RWPE2 (cell line): ENCODE measurements at regions not wholly inside any gene's neighbourhood (a gene's known extent, or its start where the extent isn't known, plus 50 kb on each side); places are given as distances from the start of the nearest gene placed in this dataset.
A peak's percentile ranks its signal among the peaks of the same experiment; 100 is the strongest.

Experiments used
- ATAC-seq: fragments of 200-7000 bp; cut with Tn5 transposase; 3 replicates; pipeline ENCODE4 v1.9.1; 2021; ENCODE audit warnings: low read depth
- DNase-seq: peaks from one replicate; pipeline ENCODE4 v3.0.0-alpha.2; 2020; ENCODE audit warnings: low spot score
- H3K27ac ChIP-seq: fragments of 450-650 bp; 2 replicates; pipeline ENCODE4 v1.5.1; 2017; ENCODE audit warnings: mild to moderate bottlenecking; ENCODE audit not compliant: poor library complexity, severe bottlenecking
- H3K27me3 ChIP-seq: fragments of 250-450 bp; sonication (Bioruptor Pico); 2 replicates; pipeline ENCODE4 v1.5.1; 2021; ENCODE audit warnings: mild to moderate bottlenecking, moderate library complexity; ENCODE audit not compliant: insufficient read depth, poor library complexity, severe bottlenecking
- H3K36me3 ChIP-seq: fragments of 250-450 bp; sonication (Bioruptor Pico); 2 replicates; pipeline ENCODE4 v1.5.1; 2020; ENCODE audit warnings: low read depth, mild to moderate bottlenecking, moderate library complexity
- H3K4me1 ChIP-seq: fragments of 250-450 bp; sonication (Bioruptor Pico); 2 replicates; pipeline ENCODE4 v1.5.1; 2021; ENCODE audit warnings: mild to moderate bottlenecking, moderate library complexity; ENCODE audit not compliant: insufficient read depth, poor library complexity, severe bottlenecking
- H3K4me3 ChIP-seq: fragments of 250-450 bp; sonication (Bioruptor Pico); 2 replicates; pipeline ENCODE4 v1.5.1; 2021; ENCODE audit warnings: mild to moderate bottlenecking, moderate library complexity; ENCODE audit not compliant: severe bottlenecking
- H3K9me3 ChIP-seq: fragments of 250-450 bp; sonication (Bioruptor Pico); 2 replicates; pipeline ENCODE4 v1.5.1; 2021; ENCODE audit warnings: mild to moderate bottlenecking, moderate library complexity; ENCODE audit not compliant: severe bottlenecking
- TF ChIP-seq, protein P1 (sequence below): fragments of 450-650 bp; IDR thresholded peaks from one replicate; pipeline ENCODE4 v1.5.1; 2017; ENCODE audit warnings: mild to moderate bottlenecking, moderate library complexity; ENCODE audit not compliant: poor library complexity, severe bottlenecking

- no peak for DNase-seq
- no peak for ATAC-seq
- Histone ChIP-seq H3K4me3 (no peak overlapping the region), H3K9me3 (no peaks in the 10 kb centered on the region), H3K27me3 (no peaks in the 10 kb centered on the region), H3K27ac (no peak overlapping the region), H3K36me3 (no peaks in the 10 kb centered on the region), H3K4me1 (no peaks in the 10 kb centered on the region)
- TF ChIP-seq, protein P1, sequence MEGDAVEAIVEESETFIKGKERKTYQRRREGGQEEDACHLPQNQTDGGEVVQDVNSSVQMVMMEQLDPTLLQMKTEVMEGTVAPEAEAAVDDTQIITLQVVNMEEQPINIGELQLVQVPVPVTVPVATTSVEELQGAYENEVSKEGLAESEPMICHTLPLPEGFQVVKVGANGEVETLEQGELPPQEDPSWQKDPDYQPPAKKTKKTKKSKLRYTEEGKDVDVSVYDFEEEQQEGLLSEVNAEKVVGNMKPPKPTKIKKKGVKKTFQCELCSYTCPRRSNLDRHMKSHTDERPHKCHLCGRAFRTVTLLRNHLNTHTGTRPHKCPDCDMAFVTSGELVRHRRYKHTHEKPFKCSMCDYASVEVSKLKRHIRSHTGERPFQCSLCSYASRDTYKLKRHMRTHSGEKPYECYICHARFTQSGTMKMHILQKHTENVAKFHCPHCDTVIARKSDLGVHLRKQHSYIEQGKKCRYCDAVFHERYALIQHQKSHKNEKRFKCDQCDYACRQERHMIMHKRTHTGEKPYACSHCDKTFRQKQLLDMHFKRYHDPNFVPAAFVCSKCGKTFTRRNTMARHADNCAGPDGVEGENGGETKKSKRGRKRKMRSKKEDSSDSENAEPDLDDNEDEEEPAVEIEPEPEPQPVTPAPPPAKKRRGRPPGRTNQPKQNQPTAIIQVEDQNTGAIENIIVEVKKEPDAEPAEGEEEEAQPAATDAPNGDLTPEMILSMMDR: no peak
These were observed 239.1 kb downstream of the ENC1 start for GRCh38 chr5:74401281-74401945.

GRCh38 chr5:74400067-74400466 lies 240.5 kb downstream of the ENC1 start:
- no peak overlapping the region for H3K27ac ChIP-seq
- DNase-seq (no peak), ATAC-seq (no peak)
- no peak overlapping the region for H3K4me3 ChIP-seq
- H3K4me1 ChIP-seq: peaks cover 13% of the 10 kb centered on the region
- no peaks in the 10 kb centered on the region for H3K27me3 ChIP-seq
- TF ChIP-seq, protein P1: no peak
- no peaks in the 10 kb centered on the region for H3K36me3 ChIP-seq
- H3K9me3 ChIP-seq: no peaks in the 10 kb centered on the region

DNA sequence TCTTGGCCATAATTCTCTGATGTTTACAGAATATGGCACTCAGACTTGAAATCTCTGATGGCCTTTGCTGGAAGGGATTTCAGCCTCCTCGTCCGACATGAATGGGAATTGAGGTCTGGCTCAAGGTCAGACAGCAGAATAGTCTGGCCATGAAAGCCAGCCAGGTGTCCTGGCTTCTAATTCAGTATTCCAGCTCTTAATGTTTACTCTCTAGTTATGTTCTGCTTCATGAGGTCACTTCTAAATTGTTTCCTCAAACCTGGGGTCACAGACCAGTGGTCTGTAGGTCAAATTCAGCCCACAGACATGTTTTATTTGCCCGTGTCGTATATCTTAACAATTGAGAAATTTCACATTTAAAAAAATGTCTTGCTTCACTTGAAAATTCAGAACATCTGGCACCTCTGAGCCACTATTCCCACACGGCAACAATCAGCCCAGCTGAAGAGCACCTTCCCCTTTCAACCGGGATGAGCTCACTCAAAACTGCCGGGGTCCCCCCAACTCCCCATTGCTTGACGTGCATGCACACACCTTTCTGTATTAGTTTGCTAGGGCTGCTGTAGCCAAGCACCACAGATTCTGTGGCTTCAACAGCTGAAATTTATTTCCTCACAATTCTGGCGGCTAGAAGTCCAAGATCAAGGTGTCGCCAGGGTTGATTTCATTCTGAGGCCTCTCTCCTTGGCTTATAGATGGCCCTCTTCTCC lies 243.5 kb downstream of the ENC1 start:
- H3K4me1 ChIP-seq: peaks cover 23% of the 10 kb centered on the region
- H3K4me3 ChIP-seq: no peak overlapping the region
- H3K36me3 ChIP-seq: no peaks in the 10 kb centered on the region
- peak overlapping the region; percentile 90 for H3K27ac ChIP-seq
- ATAC-seq: no peak
- no peaks in the 10 kb centered on the region for H3K27me3 ChIP-seq
- no peak for DNase-seq
- TF ChIP-seq, protein P1: no peak
- no peaks in the 10 kb centered on the region for H3K9me3 ChIP-seq

DNA sequence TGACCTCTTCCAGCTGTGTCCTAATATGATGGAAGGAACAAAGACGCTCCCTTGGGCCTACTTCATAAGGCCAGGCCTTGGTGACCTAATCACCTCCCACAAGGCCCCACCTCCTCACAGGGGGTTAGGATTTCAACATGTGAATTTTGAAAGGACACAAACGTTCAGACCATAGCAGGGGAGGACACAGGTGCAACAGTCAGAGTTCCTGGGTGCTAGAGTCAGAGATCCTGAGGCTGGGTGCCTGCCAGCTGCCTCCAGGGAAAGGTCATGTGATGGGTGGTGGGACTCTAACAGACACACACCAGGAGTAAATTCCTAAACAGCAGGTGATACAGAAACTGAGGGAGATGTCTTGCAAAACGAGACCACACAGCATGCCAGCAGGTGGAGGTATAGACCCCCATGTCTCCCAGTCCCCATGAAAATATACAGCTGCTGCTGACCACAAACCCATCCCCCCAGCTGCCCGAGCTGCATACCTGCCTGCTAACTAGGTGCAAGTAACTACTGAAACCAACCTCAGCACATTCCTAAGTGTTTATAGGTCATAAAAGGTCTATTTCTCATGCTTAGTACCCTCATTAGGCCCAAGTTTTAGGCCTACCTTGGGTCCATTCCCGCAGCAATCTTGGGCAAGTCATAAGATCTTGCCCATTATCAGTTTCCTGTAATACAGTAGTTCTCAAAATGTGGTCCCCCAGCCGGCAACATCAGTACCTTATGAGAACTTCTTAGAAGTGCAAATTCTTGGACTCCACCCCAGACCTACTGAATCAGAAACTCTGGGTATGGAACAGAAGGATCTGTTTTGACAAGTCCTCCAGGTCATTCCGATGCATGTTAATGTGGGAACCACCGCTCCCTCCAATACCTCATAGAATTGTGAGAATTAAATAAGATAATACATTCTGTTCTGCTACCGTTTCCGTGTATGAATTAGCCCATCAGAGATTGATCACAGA lies 245.3 kb downstream of the ENC1 start:
- peak; percentile 86 for ATAC-seq
- no peaks in the 10 kb centered on the region for H3K27me3 ChIP-seq
- H3K4me1 ChIP-seq: peaks cover 23% of the 10 kb centered on the region
- TF ChIP-seq, protein P1: peak; percentile 58
- no peaks in the 10 kb centered on the region for H3K36me3 ChIP-seq
- peak; percentile 93 for DNase-seq
- H3K9me3 ChIP-seq: no peaks in the 10 kb centered on the region
- peak overlapping the region; percentile 90 for H3K27ac ChIP-seq
- no peak overlapping the region for H3K4me3 ChIP-seq
